Osteocyte (in vitro differentiated cells): ENCODE measurements at regions not wholly inside any gene's neighbourhood (a gene's known extent, or its start where the extent isn't known, plus 50 kb on each side); places are given as distances from the start of the nearest gene placed in this dataset.
"Not testable (repeated sequence)": the region's sequence is repeated elsewhere in the genome, so short reads cannot be mapped to it uniquely, and the experiment has no call there.

Experiments used
- DNase-seq: peaks from one replicate; pipeline ENCODE4 v3.0.0; 2021; ENCODE audit warnings: mixed read lengths; ENCODE audit not compliant: unreplicated experiment; ENCODE audit errors: extremely low spot score
- H3K27ac Mint-ChIP-seq: one replicate; pipeline ENCODE4 v1.8.0; 2021; ENCODE audit warnings: mild to moderate bottlenecking, mixed read lengths; ENCODE audit not compliant: unreplicated experiment
- H3K27me3 Mint-ChIP-seq: one replicate; pipeline ENCODE4 v1.8.0; 2021; ENCODE audit warnings: mixed read lengths; ENCODE audit not compliant: unreplicated experiment
- H3K36me3 Mint-ChIP-seq: one replicate; pipeline ENCODE4 v1.8.0; 2021; ENCODE audit warnings: mixed read lengths; ENCODE audit not compliant: unreplicated experiment
- H3K4me1 Mint-ChIP-seq: one replicate; pipeline ENCODE4 v1.8.0; 2021; ENCODE audit warnings: mixed read lengths; ENCODE audit not compliant: unreplicated experiment
- H3K4me3 Mint-ChIP-seq: one replicate; pipeline ENCODE4 v1.8.0; 2021; ENCODE audit warnings: mild to moderate bottlenecking, moderate library complexity, mixed read lengths; ENCODE audit not compliant: unreplicated experiment
- H3K9me3 Mint-ChIP-seq: one replicate; pipeline ENCODE4 v1.8.0; 2021; ENCODE audit warnings: mixed read lengths; ENCODE audit not compliant: unreplicated experiment
- CTCF ChIP-seq: fragments of 200-600 bp; sonication (generic); IDR thresholded peaks from 2 replicates; pipeline ENCODE4 v1.5.0; 2021; ENCODE audit warnings: antibody characterized with exemption, mild to moderate bottlenecking, moderate library complexity

GRCh38 chr11:55431541-55431940 lies 63.8 kb downstream of the OR4A15 start:
- H3K4me3 Mint-ChIP-seq, H3K27me3 Mint-ChIP-seq, H3K27ac Mint-ChIP-seq, H3K36me3 Mint-ChIP-seq, DNase-seq, H3K4me1 Mint-ChIP-seq: not testable (repeated sequence)
- H3K9me3 Mint-ChIP-seq: peaks cover 45% of the 10 kb centered on the region

GRCh38 chr11:55457641-55458040 lies 89.9 kb downstream of the OR4A15 start:
- Mint-ChIP-seq H3K27ac (no peak overlapping the region), H3K36me3 (no peaks in the 10 kb centered on the region), H3K4me1 (no peaks in the 10 kb centered on the region), H3K27me3 (no peaks in the 10 kb centered on the region), H3K9me3 (peaks cover 35% of the 10 kb centered on the region), H3K4me3 (no peak overlapping the region)
- no peak for TF ChIP-seq CTCF
- no peak for DNase-seq

- not testable (repeated sequence) for H3K4me3 Mint-ChIP-seq
Observed at GRCh38 chr11:55459871-55460270, 92.1 kb downstream of the OR4A15 start.

GRCh38 chr11:55474321-55474720 lies 79.9 kb upstream of the OR4C15 start:
- Mint-ChIP-seq H3K27ac (no peak overlapping the region), H3K9me3 (peaks cover 53% of the 10 kb centered on the region), H3K4me1 (no peaks in the 10 kb centered on the region), H3K36me3 (no peaks in the 10 kb centered on the region), H3K4me3 (no peak overlapping the region), H3K27me3 (no peaks in the 10 kb centered on the region)
- DNase-seq: no peak
- TF ChIP-seq CTCF: no peak

More at GRCh38 chr11:55459871-55460270, 92.1 kb downstream of the OR4A15 start:
- H3K36me3 Mint-ChIP-seq, H3K4me1 Mint-ChIP-seq, H3K27ac Mint-ChIP-seq, DNase-seq, H3K27me3 Mint-ChIP-seq: not testable (repeated sequence)
- H3K9me3 Mint-ChIP-seq: peaks cover 28% of the 10 kb centered on the region

GRCh38 chr11:55481416-55481815 lies 72.9 kb upstream of the OR4C15 start:
- Mint-ChIP-seq H3K27ac (no peak overlapping the region), H3K36me3 (no peaks in the 10 kb centered on the region), H3K4me1 (no peaks in the 10 kb centered on the region), H3K27me3 (no peaks in the 10 kb centered on the region), H3K4me3 (no peak overlapping the region), H3K9me3 (peaks cover 43% of the 10 kb centered on the region)
- no peak for TF ChIP-seq CTCF
- no peak for DNase-seq

- DNase-seq: no peak
- no peak overlapping the region for H3K27ac Mint-ChIP-seq
- no peak for TF ChIP-seq CTCF
- peaks cover 44% of the 10 kb centered on the region for H3K9me3 Mint-ChIP-seq
- H3K36me3 Mint-ChIP-seq: no peaks in the 10 kb centered on the region
- no peaks in the 10 kb centered on the region for H3K4me1 Mint-ChIP-seq
- H3K27me3 Mint-ChIP-seq: no peaks in the 10 kb centered on the region
- no peak overlapping the region for H3K4me3 Mint-ChIP-seq
Observed at GRCh38 chr11:55497068-55497467, 57.2 kb upstream of the OR4C15 start.
